HG03442 (cell line): ENCODE measurements at regions not wholly inside any gene's neighbourhood (a gene's known extent, or its start where the extent isn't known, plus 50 kb on each side); places are given as distances from the start of the nearest gene placed in this dataset.
"Not testable (repeated sequence)": the region's sequence is repeated elsewhere in the genome, so short reads cannot be mapped to it uniquely, and the experiment has no call there.

Source experiments
- ATAC-seq: cut with Tn5 transposase; IDR thresholded peaks from one replicate; pipeline ENCODE4 v1.9.1; 2021; ENCODE audit warnings: mild to moderate bottlenecking, moderate library complexity; ENCODE audit not compliant: unreplicated experiment

- no peak for ATAC-seq
These were observed 1361.8 kb upstream of the CITED2 start for GRCh38 chr6:140736231-140736630.

- ATAC-seq: no peak
These were observed 1358.5 kb upstream of the CITED2 start for GRCh38 chr6:140732991-140733390.

- no peak for ATAC-seq
These were observed 1357.7 kb upstream of the CITED2 start for GRCh38 chr6:140732155-140732554.

- ATAC-seq: no peak
These were observed 1357.3 kb upstream of the CITED2 start for GRCh38 chr6:140731741-140732140.

DNA sequence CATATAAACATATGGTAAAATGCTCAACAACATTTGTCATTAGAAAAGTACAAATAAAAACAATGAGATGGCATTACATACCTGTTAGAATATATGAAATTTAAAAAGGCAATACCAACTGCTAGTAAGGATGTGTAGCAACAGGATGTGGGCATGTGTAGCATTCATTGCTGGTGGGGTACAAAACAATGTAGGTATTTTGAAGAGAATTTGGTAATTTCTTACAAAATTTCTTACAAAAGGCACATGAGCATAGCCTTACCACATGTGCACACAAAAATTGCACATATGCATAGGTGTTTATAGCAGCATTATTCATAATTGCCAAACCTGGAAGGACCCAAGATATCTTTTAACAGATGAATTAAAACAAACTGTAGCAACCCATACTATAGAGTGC is 1355.1 kb upstream of the CITED2 start:
- ATAC-seq: no peak

- no peak for ATAC-seq
These were observed 1343.6 kb upstream of the CITED2 start for GRCh38 chr6:140718021-140718420.

GRCh38 chr6:140713495-140713894 is 1339.0 kb upstream of the CITED2 start:
- no peak for ATAC-seq

DNA sequence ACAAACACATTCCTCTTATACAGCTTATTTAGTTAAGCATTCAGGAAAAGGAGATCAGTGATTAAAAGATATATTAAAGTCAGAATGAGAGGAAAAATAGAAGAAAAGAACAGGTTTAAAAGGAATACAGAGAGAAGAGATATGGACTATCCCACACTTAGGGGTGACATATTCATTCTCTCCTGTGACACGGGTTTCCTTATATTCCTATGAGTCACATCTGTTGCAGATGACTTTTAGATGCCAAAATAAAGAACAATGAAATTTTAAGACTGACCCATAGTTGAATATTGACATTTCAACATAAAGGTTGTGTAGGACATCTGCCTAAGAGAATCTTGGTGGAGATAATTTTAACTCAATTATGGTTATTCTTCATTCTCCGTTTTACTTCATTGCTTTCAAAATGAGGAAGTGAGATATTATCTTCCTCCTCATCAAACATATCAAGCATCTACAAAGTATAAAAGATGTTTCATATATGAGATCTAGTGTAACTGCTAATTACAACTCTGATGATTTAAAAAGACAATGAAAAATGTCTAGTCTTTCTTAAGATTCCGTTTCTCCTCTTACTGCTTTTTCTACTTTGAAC is 1336.7 kb upstream of the CITED2 start:
- ATAC-seq: no peak

DNA sequence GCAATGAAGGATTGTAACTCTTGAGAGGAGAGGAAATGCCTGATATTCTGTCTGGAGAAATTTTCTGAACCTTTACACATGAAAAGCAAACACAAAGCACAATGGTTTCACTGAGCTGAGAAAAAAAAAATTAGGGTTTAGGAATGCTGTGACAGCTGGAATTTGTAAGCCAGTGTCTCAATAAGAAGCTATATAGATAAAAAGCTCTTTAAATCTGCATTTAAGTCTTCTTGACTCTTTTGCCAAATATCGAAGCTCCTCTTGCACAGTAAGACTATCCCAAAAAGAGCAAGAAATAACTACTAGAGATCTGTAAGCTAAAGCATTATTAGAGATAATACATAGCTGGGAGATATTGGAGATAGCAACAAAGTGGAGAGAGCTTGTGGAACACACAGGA is 1334.0 kb upstream of the CITED2 start:
- ATAC-seq: no peak

- ATAC-seq: not testable (repeated sequence)
These were observed 1329.6 kb upstream of the CITED2 start for GRCh38 chr6:140704008-140704407.

- no peak for ATAC-seq
These were observed 1323.1 kb upstream of the CITED2 start for GRCh38 chr6:140697585-140697984.

GRCh38 chr6:140684776-140685550 is 1310.5 kb upstream of the CITED2 start:
- no peak for ATAC-seq

DNA sequence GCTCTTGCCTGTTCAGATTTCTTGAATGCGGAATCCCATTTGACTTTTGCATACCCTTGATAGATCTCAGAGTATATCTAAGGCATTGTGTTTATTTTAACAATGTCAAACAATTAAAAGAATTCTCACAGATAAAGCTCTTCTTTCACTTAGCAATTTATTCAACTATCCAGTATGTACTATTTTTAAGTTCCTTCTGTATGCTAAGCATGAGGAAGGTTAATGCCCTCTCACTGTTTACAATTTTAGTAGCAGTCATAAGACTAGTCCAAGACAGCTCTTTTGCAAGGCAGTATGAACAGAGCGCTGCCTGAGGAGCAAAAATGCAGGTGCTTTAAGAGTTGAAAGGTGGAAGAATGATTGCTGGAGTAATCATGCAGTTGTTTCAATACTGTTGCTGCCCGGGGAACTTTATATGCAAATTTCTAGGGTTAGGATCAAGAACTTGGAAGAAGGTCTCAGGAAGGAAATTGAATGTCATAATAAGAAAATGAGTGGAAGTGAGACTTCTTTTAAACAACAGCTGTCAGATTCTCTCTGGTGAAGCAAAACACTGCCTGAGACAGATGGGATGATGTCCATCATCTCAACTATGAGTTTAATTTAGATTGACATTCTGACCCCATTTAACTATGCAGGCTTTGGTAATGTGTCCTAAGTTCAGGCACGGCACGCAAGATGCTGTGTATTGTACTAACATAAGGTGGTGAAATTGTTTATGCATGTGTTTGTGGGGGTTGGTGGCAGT is 1303.5 kb upstream of the CITED2 start:
- ATAC-seq: no peak

DNA sequence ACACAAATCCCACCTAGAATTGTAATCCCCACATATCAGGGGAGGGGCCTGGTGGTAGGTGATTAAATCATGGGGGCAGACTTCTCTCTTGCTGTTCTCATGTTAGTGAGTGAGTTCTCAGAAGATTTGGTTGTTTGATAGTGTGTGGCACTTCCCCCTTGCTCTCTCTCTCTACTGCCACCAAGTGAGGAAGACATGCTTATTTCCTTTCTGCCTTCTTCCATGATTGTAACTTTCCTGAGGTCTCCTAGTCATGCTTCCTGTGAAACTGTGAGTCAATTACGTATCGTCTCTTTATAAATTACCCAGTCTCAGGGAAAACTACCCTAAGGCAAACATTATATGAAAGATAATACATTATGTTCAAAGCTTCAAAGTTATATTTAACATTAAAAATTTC is 1297.5 kb upstream of the CITED2 start:
- ATAC-seq: no peak

DNA sequence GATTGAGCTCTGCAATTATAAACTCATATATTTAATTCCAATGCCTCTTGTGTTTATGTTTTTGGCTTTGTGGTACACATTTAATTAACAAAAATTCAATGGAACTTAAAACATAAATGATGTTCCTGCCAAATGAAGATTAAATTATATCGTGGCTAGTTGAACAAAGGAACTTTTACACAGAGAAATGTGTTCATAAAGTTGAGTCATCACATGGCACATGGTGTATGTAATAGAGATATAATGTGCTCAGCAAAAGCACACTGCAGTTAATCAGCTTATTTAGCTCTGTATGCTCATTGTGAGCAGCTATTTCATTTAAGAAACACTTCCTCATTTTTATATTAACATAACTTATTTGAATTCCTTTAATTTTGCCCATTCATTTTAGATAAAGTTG is 1295.6 kb upstream of the CITED2 start:
- no peak for ATAC-seq

- no peak for ATAC-seq
These were observed 1294.9 kb upstream of the CITED2 start for GRCh38 chr6:140669321-140669720.

GRCh38 chr6:140663772-140664171 is 1289.3 kb upstream of the CITED2 start:
- ATAC-seq: no peak

GRCh38 chr6:140663094-140663493 is 1288.6 kb upstream of the CITED2 start:
- ATAC-seq: no peak

DNA sequence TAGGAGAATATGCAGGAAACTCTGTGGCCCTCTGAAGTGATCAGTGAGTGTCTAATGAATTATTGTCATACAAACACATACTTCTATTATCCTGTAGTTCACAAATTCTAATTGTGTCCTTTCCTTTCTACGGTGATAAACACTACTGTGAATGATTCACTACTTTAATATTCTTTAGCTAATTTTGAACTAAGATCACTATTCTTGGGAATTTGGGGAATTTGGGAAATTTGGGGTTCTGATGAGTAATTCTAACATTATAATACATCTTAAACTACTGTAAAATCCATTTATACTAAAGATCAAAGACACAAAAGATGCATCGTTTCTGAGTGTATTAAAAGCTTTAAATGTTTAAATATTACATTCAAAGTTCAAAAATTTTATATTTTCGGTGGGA is 1287.2 kb upstream of the CITED2 start:
- ATAC-seq: no peak

GRCh38 chr6:140660295-140660694 is 1285.8 kb upstream of the CITED2 start:
- no peak for ATAC-seq

GRCh38 chr6:140653972-140654371 is 1279.5 kb upstream of the CITED2 start:
- ATAC-seq: no peak

DNA sequence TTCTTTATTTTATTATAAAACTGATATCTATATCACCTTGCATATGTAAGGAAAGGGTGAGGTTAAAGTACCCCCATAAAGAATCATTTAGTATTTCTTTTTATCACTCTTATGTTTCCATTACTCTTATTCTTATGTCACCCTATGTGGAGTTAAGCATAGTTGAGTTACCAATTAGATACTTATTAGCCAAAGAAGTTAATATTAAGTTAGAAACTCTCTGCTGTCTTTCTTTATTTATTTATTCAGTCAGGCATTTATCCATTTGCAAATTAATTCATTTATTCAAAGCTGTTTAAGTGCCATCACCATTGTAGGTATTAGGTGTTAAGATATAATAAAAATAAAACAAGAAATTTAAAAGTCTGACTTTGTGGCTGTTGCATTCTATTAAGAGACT is 1279.1 kb upstream of the CITED2 start:
- ATAC-seq: no peak
